Neural cell (in vitro differentiated cells): ENCODE measurements at regions not wholly inside any gene's neighbourhood (a gene's known extent, or its start where the extent isn't known, plus 50 kb on each side); places are given as distances from the start of the nearest gene placed in this dataset.

Experiments
- CTCF ChIP-seq: fragments of 450-650 bp; IDR thresholded peaks from 2 replicates; pipeline ENCODE4 v1.5.1; 2014; ENCODE audit warnings: antibody characterized with exemption, mild to moderate bottlenecking, moderate library complexity; ENCODE audit not compliant: poor library complexity, severe bottlenecking
- EP300 ChIP-seq: fragments of 450-650 bp; conservative IDR thresholded peaks from 2 replicates; pipeline ENCODE4 v1.6.1; 2014; ENCODE audit warnings: antibody characterized with exemption, mild to moderate bottlenecking, moderate library complexity; ENCODE audit not compliant: poor library complexity, severe bottlenecking
- EZH2 ChIP-seq: fragments of 200-600, 300-800 bp; shearing (Covaris generic), sonication (generic); IDR thresholded peaks from 2 replicates; pipeline ENCODE4 v1.6.1; 2014; ENCODE audit warnings: antibody characterized with exemption, low read length, borderline replicate concordance, mild to moderate bottlenecking; ENCODE audit not compliant: insufficient read depth, poor library complexity, severe bottlenecking
- MXI1 ChIP-seq: fragments of 450-650 bp; conservative IDR thresholded peaks from 2 replicates; pipeline ENCODE4 v1.6.1; 2014; ENCODE audit warnings: antibody characterized with exemption, mild to moderate bottlenecking; ENCODE audit not compliant: poor library complexity, severe bottlenecking
- POLR2AphosphoS5 ChIP-seq: IDR thresholded peaks from 2 replicates; pipeline ENCODE4 v1.6.1; 2012
- RAD21 ChIP-seq: fragments of 450-650 bp; conservative IDR thresholded peaks from 2 replicates; pipeline ENCODE4 v1.6.1; 2014; ENCODE audit warnings: antibody characterized with exemption, mild to moderate bottlenecking, moderate library complexity
- REST ChIP-seq: IDR thresholded peaks from 2 replicates; pipeline ENCODE4 v1.6.1; 2012; ENCODE audit warnings: borderline replicate concordance
- SMC3 ChIP-seq: fragments of 450-650 bp; conservative IDR thresholded peaks from 2 replicates; pipeline ENCODE4 v1.6.1; 2014; ENCODE audit warnings: antibody characterized with exemption, mild to moderate bottlenecking, moderate library complexity; ENCODE audit not compliant: poor library complexity
- TAF1 ChIP-seq: IDR thresholded peaks from 2 replicates; pipeline ENCODE4 v1.6.1; 2012; ENCODE audit warnings: low read depth

GRCh38 chr3:71885006-71885405 lies 100.1 kb upstream of the PROK2 start:
- no peak for TF ChIP-seq EP300
- TF ChIP-seq CTCF = no peak
- TF ChIP-seq MXI1 = no peak
- TF ChIP-seq POLR2AphosphoS5 = no peak
- TF ChIP-seq REST = peak; percentile 95
- TF ChIP-seq EZH2 = no peak
- no peak for TF ChIP-seq RAD21
- TF ChIP-seq TAF1 = no peak
- no peak for TF ChIP-seq SMC3
